GM13976 (cell line): ENCODE measurements at regions not wholly inside any gene's neighbourhood (a gene's known extent, or its start where the extent isn't known, plus 50 kb on each side); places are given as distances from the start of the nearest gene placed in this dataset.

ENCODE experiments used
- DNase-seq: peaks from one replicate; pipeline ENCODE4 v3.0.0; 2012; ENCODE audit warnings: low spot score
- CTCF ChIP-seq: IDR thresholded peaks from 2 replicates; pipeline ENCODE4 v1.5.1; 2012; ENCODE audit warnings: borderline replicate concordance, mild to moderate bottlenecking; ENCODE audit not compliant: insufficient read depth; ENCODE audit errors: extremely low read depth, missing control alignments, control extremely low read depth
- in situ Hi-C: fragments of 300-500 bp; cut with MboI; formaldehyde crosslinking; loops from one replicate; pipeline ENCODE4 v1.12.0; 2022; ENCODE audit warnings: low sequenced_read_pairs, mixed read lengths, inconsistent platforms; ENCODE audit not compliant: unreplicated experiment

DNA sequence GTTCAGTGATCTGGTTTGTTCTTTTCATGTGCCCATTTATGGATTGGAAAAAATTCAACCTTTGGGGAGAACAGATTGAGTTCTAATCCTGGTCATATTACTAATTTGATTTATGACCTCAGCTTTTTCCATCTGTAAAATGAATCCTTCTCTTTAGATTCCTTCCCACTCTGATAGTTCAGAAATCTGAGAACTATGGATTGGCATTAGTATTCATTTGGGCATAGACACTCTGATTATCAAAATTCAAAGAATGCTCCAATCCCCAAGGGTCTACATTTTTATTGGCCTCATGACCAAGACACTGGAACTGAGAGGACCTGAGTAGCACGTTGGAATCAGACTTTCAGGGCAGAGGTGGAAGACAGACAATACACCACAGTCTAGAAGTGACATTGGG is 405.9 kb upstream of the PAPPA start:
- in situ Hi-C loops: no loop called here
- TF ChIP-seq CTCF: no peak
- no peak for DNase-seq

DNA sequence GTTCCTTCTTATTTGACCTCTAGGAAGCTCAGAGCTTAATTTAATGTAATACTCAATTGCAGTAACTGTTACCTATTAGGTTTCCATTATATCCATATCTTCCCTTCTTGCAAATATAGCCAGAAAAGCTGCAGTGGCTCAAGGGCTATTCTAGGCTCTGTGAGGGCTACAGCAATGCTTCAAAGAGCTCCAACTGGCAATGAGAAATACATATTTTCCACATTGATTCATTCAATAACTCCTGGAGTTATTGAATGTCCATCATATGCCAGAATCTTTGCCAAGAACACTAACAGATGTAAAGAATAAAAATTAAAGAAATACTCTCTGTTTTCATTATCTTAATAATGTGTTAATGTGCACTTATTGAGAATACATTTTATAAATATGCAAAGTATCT is 396.9 kb upstream of the PAPPA start:
- TF ChIP-seq CTCF: no peak
- in situ Hi-C loops: no loop called here
- DNase-seq: no peak

DNA sequence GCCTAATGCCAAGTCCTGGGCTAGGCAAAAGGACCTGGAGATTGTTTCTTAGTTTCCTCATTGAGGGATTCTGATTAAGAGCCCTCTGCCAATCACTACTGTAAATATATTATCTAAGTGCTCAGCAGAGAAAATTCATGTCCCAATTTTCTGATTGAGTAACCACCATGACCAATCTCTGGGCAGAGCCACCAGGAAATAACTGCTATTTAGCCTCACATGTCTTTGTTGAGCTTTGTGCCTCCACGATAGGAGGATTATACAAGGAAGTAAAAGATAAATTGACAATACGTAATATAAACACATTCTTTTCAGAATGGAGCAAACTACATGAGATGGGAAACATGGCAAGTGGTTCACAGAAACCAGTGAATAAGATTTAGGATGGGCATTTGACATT is 396.1 kb upstream of the PAPPA start:
- in situ Hi-C loops: no loop called here
- no peak for TF ChIP-seq CTCF
- no peak for DNase-seq

DNA sequence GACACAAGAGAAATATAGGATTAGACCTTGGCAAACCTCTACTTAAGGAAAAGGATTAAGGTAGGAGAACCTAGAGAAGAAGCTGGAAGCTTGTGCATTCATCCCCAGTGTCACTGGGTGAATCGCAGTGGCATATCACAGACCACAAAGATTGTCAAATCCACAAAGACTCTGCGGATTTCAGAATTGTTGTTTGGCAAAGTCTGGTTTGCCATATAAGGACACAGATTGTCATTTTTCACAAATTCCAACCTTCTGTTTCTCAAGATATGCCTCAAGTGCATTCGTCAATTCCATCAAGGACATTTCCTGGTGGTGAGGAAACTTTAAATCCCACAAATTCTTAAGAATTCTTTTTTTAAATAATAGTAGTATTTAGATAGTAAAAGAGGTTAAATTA is 395.1 kb upstream of the PAPPA start:
- in situ Hi-C loops: no loop called here
- TF ChIP-seq CTCF: no peak
- DNase-seq: no peak

GRCh38 chr9:115759426-115759825 is 394.2 kb upstream of the PAPPA start:
- TF ChIP-seq CTCF: no peak
- in situ Hi-C loops: no loop called here
- no peak for DNase-seq

- in situ Hi-C loops: no loop called here
- no peak for DNase-seq
- no peak for TF ChIP-seq CTCF
Observed at GRCh38 chr9:115764645-115765044, 388.9 kb upstream of the PAPPA start.

DNA sequence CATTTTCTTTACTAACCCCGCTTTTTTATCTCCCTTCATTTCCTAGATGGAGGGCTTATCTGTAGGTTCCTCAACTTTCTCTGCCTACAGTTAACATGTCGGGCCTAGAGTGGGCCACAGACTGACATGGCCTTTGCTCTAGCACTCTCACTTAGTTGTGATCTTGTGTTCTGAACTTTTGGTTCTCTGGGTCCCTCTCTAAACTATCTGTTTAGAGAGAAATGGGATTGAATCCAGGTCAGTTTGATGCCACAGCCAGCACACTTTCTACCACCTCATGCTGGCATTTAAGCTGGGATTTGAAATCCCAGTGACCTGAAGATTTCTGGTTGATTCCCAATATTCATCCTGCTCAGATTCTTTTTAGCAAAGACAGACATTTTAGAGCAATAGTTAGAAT is 388.5 kb upstream of the PAPPA start:
- DNase-seq: no peak
- TF ChIP-seq CTCF: no peak
- in situ Hi-C loops: no loop called here
